GM23338 (cell line): ENCODE measurements at regions not wholly inside any gene's neighbourhood (a gene's known extent, or its start where the extent isn't known, plus 50 kb on each side); places are given as distances from the start of the nearest gene placed in this dataset.

Experiments
- ATAC-seq: fragments of 200-7000 bp; cut with Tn5 transposase; 3 replicates; pipeline ENCODE4 v1.9.1; 2020
- DNase-seq: peaks from one replicate; pipeline ENCODE4 v3.0.0-alpha.2; 2015; ENCODE audit warnings: low spot score
- H2AFZ ChIP-seq: fragments of 200-600 bp; sonication (generic); 2 replicates; pipeline ENCODE4 v1.8.0; 2016; ENCODE audit warnings: antibody characterized with exemption, mild to moderate bottlenecking, moderate library complexity
- H3F3A ChIP-seq: fragments of 200-600 bp; sonication (generic); replicated peaks from 2 replicates; pipeline ENCODE4 v1.8.0; 2017; ENCODE audit warnings: antibody characterized with exemption, mixed run types, low read depth
- H3K27ac ChIP-seq: fragments of 200-600 bp; sonication (generic); 2 replicates; pipeline ENCODE4 v1.6.1; 2016; ENCODE audit warnings: low read depth
- H3K27me3 ChIP-seq: fragments of 200-600 bp; sonication (generic); 2 replicates; pipeline ENCODE4 v1.8.0; 2016; ENCODE audit warnings: mild to moderate bottlenecking, mixed run types, moderate library complexity; ENCODE audit not compliant: insufficient read depth
- H3K36me3 ChIP-seq: fragments of 200-600 bp; sonication (generic); 2 replicates; pipeline ENCODE4 v1.8.0; 2016; ENCODE audit warnings: mild to moderate bottlenecking; ENCODE audit not compliant: insufficient read depth
- H3K4me1 ChIP-seq: fragments of 200-600 bp; sonication (generic); 2 replicates; pipeline ENCODE4 v1.8.0; 2016; ENCODE audit warnings: mild to moderate bottlenecking, moderate library complexity; ENCODE audit not compliant: insufficient read depth
- H3K4me2 ChIP-seq: fragments of 200-600 bp; sonication (generic); 2 replicates; pipeline ENCODE4 v1.7.1; 2017; ENCODE audit warnings: mixed run types
- H3K4me3 ChIP-seq: fragments of 200-600 bp; sonication (generic); 2 replicates; pipeline ENCODE4 v1.6.1; 2016; ENCODE audit warnings: mixed run types
- H3K79me2 ChIP-seq: fragments of 200-600 bp; sonication (generic); replicated peaks from 2 replicates; pipeline ENCODE4 v1.8.0; 2017; ENCODE audit warnings: mild to moderate bottlenecking; ENCODE audit not compliant: insufficient read depth
- H3K9me2 ChIP-seq: fragments of 200-600 bp; sonication (generic); 2 replicates; pipeline ENCODE4 v1.8.0; 2017; ENCODE audit not compliant: insufficient read depth
- H4K20me1 ChIP-seq: fragments of 200-600 bp; sonication (generic); replicated peaks from 2 replicates; pipeline ENCODE4 v1.8.0; 2017; ENCODE audit warnings: mild to moderate bottlenecking; ENCODE audit not compliant: insufficient read depth
- H3K27ac Mint-ChIP-seq: 2 replicates; pipeline ENCODE4 v1.8.0; 2020; ENCODE audit warnings: inconsistent platforms, mild to moderate bottlenecking, moderate library complexity, mixed read lengths
- H3K27me3 Mint-ChIP-seq: 3 replicates; pipeline ENCODE4 v1.8.0; 2022; ENCODE audit warnings: low read depth, mild to moderate bottlenecking, moderate library complexity, mixed read lengths, inconsistent platforms; ENCODE audit not compliant: insufficient read depth, poor library complexity
- H3K36me3 Mint-ChIP-seq: 3 replicates; pipeline ENCODE4 v1.8.0; 2021; ENCODE audit warnings: low read depth, mild to moderate bottlenecking, inconsistent platforms, moderate library complexity, mixed read lengths
- H3K4me1 Mint-ChIP-seq: 3 replicates; pipeline ENCODE4 v1.8.0; 2020; ENCODE audit warnings: mild to moderate bottlenecking, inconsistent platforms, mixed read lengths
- H3K4me3 Mint-ChIP-seq: 3 replicates; pipeline ENCODE4 v1.8.0; 2021; ENCODE audit warnings: moderate library complexity, mild to moderate bottlenecking, inconsistent platforms, mixed read lengths
- H3K9me3 Mint-ChIP-seq: 3 replicates; pipeline ENCODE4 v1.8.0; 2020; ENCODE audit warnings: moderate library complexity, mild to moderate bottlenecking, inconsistent platforms, mixed read lengths
- NANOG ChIP-seq: IDR thresholded peaks from 2 replicates; pipeline ENCODE4 v1.6.1; 2016; ENCODE audit warnings: antibody characterized with exemption, borderline replicate concordance
- STAT1 ChIP-seq: IDR thresholded peaks from one replicate; pipeline ENCODE4 v1.6.1; 2016; ENCODE audit warnings: antibody characterized with exemption; ENCODE audit not compliant: unreplicated experiment
- ZNF331 ChIP-seq: fragments of 250-450 bp; sonication (Bioruptor Pico); IDR thresholded peaks from 2 replicates; pipeline ENCODE4 v1.5.0; 2020; ENCODE audit warnings: low read depth, mild to moderate bottlenecking, moderate library complexity
- TF ChIP-seq, protein P1 (sequence below): IDR thresholded peaks from 2 replicates; pipeline ENCODE4 v1.6.1; 2016; ENCODE audit warnings: antibody characterized with exemption
- TF ChIP-seq, protein P2 (sequence below): IDR thresholded peaks from one replicate; pipeline ENCODE4 v1.6.1; 2018; ENCODE audit warnings: antibody characterized with exemption; ENCODE audit not compliant: unreplicated experiment

DNA sequence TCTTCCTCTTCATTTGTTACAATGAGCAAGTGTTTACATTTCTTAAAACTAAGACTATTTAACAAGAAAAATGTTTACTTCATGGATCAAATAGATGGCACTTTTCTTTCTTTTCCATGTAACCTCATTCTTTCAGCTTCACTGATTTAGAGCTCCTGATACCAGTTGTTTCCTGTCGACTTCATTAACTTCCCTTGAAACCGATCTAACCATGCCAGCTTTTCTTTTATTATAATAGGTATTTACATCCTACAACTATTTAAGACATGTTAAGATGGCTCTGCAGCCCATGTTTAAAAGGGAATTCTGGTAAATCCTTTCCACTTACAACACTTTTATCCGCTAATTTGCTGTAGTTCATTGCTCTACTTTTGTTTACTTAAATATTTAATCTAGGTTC, 107.3 kb upstream of the DCN start (continued):
- TF ChIP-seq ZNF331 (CRISPR knock-in tag) (no peak), STAT1 (no peak), NANOG (no peak)
- TF ChIP-seq, protein P1, sequence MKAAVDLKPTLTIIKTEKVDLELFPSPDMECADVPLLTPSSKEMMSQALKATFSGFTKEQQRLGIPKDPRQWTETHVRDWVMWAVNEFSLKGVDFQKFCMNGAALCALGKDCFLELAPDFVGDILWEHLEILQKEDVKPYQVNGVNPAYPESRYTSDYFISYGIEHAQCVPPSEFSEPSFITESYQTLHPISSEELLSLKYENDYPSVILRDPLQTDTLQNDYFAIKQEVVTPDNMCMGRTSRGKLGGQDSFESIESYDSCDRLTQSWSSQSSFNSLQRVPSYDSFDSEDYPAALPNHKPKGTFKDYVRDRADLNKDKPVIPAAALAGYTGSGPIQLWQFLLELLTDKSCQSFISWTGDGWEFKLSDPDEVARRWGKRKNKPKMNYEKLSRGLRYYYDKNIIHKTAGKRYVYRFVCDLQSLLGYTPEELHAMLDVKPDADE, result no peak
- TF ChIP-seq, protein P2, sequence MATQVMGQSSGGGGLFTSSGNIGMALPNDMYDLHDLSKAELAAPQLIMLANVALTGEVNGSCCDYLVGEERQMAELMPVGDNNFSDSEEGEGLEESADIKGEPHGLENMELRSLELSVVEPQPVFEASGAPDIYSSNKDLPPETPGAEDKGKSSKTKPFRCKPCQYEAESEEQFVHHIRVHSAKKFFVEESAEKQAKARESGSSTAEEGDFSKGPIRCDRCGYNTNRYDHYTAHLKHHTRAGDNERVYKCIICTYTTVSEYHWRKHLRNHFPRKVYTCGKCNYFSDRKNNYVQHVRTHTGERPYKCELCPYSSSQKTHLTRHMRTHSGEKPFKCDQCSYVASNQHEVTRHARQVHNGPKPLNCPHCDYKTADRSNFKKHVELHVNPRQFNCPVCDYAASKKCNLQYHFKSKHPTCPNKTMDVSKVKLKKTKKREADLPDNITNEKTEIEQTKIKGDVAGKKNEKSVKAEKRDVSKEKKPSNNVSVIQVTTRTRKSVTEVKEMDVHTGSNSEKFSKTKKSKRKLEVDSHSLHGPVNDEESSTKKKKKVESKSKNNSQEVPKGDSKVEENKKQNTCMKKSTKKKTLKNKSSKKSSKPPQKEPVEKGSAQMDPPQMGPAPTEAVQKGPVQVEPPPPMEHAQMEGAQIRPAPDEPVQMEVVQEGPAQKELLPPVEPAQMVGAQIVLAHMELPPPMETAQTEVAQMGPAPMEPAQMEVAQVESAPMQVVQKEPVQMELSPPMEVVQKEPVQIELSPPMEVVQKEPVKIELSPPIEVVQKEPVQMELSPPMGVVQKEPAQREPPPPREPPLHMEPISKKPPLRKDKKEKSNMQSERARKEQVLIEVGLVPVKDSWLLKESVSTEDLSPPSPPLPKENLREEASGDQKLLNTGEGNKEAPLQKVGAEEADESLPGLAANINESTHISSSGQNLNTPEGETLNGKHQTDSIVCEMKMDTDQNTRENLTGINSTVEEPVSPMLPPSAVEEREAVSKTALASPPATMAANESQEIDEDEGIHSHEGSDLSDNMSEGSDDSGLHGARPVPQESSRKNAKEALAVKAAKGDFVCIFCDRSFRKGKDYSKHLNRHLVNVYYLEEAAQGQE, result no peak

DNA sequence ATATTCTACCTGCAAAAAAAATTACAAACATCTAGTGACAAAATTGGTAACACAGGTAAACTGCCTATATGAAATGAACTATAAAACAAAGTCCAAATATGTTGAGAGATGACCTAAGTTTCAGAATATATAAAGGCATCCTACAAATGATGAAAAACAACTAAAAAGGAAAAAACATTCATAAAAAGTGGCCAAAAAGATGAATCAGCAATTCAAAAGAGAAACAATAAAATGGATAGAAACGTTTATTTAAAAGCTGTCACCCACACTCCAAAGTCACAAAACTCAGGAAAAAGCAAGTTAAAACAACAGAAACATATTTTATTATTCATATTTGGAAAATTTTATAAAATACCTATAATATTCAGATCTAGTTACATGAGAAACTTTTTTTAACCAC, 106.5 kb upstream of the DCN start:
- H3K4me3 Mint-ChIP-seq, result no peak overlapping the region
- Histone ChIP-seq H3F3A (no peaks in the 10 kb centered on the region), H3K27ac (no peak overlapping the region), H4K20me1 (no peaks in the 10 kb centered on the region), H2AFZ (no peak overlapping the region), H3K4me3 (no peak overlapping the region), H3K27me3 (no peaks in the 10 kb centered on the region), H3K4me1 (no peaks in the 10 kb centered on the region), H3K9me2 (no peaks in the 10 kb centered on the region), H3K79me2 (no peaks in the 10 kb centered on the region), H3K4me2 (no peak overlapping the region), H3K36me3 (no peaks in the 10 kb centered on the region)
- DNase-seq, result no peak
- no peaks in the 10 kb centered on the region for H3K27me3 Mint-ChIP-seq
- no peak overlapping the region for H3K27ac Mint-ChIP-seq
- H3K9me3 Mint-ChIP-seq, result no peaks in the 10 kb centered on the region
- peaks cover 2% of the 10 kb centered on the region; the same call in 1 of the 3 replicates for H3K4me1 Mint-ChIP-seq
- TF ChIP-seq NANOG, result no peak
- H3K36me3 Mint-ChIP-seq, result no peaks in the 10 kb centered on the region
- ATAC-seq, result no peak

DNA sequence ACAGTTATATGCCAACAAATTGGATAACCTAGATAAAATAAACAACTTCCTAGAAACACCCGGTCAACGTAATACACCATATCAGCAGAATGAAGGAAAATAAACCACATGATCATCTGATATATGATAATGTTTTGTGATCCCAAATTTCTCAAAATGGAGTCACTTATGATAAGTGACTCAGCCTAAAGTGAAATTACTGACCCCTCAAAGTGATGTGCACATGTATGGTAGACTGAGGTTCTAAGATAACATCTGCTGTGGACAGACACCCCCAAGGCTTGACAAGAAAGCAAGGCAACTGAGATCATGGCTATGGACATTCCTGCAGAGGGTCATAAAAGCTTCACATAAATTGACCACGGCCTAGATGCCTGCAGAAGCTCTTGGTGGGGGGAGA, 105.1 kb upstream of the DCN start:
- Mint-ChIP-seq H3K27me3 (no peaks in the 10 kb centered on the region), H3K36me3 (no peaks in the 10 kb centered on the region), H3K27ac (no peak overlapping the region), H3K9me3 (no peaks in the 10 kb centered on the region), H3K4me1 (peaks cover 2% of the 10 kb centered on the region; the same call in 1 of the 3 replicates), H3K4me3 (no peak overlapping the region)
- H3K27ac ChIP-seq, result no peak overlapping the region
- no peak overlapping the region for H2AFZ ChIP-seq
- H3K9me2 ChIP-seq, result no peaks in the 10 kb centered on the region
- H4K20me1 ChIP-seq, result no peaks in the 10 kb centered on the region
- no peaks in the 10 kb centered on the region for H3K27me3 ChIP-seq
- ATAC-seq (no peak), DNase-seq (no peak)
- TF ChIP-seq ZNF331 (CRISPR knock-in tag), result no peak
- no peaks in the 10 kb centered on the region for H3K79me2 ChIP-seq
- no peaks in the 10 kb centered on the region for H3K4me1 ChIP-seq
- H3K4me2 ChIP-seq, result no peak overlapping the region
- H3K36me3 ChIP-seq, result no peaks in the 10 kb centered on the region
- H3K4me3 ChIP-seq, result no peak overlapping the region
- H3F3A ChIP-seq, result no peaks in the 10 kb centered on the region
